GM23338 (cell line): ENCODE measurements at regions not wholly inside any gene's neighbourhood (a gene's known extent, or its start where the extent isn't known, plus 50 kb on each side); places are given as distances from the start of the nearest gene placed in this dataset.

Experiments used
- ATAC-seq: fragments of 200-7000 bp; cut with Tn5 transposase; 3 replicates; pipeline ENCODE4 v1.9.1; 2020
- DNase-seq: peaks from one replicate; pipeline ENCODE4 v3.0.0-alpha.2; 2015; ENCODE audit warnings: low spot score
- H2AFZ ChIP-seq: fragments of 200-600 bp; sonication (generic); 2 replicates; pipeline ENCODE4 v1.8.0; 2016; ENCODE audit warnings: antibody characterized with exemption, mild to moderate bottlenecking, moderate library complexity
- H3F3A ChIP-seq: fragments of 200-600 bp; sonication (generic); replicated peaks from 2 replicates; pipeline ENCODE4 v1.8.0; 2017; ENCODE audit warnings: antibody characterized with exemption, mixed run types, low read depth
- H3K27ac ChIP-seq: fragments of 200-600 bp; sonication (generic); 2 replicates; pipeline ENCODE4 v1.6.1; 2016; ENCODE audit warnings: low read depth
- H3K27me3 ChIP-seq: fragments of 200-600 bp; sonication (generic); 2 replicates; pipeline ENCODE4 v1.8.0; 2016; ENCODE audit warnings: mild to moderate bottlenecking, mixed run types, moderate library complexity; ENCODE audit not compliant: insufficient read depth
- H3K36me3 ChIP-seq: fragments of 200-600 bp; sonication (generic); 2 replicates; pipeline ENCODE4 v1.8.0; 2016; ENCODE audit warnings: mild to moderate bottlenecking; ENCODE audit not compliant: insufficient read depth
- H3K4me1 ChIP-seq: fragments of 200-600 bp; sonication (generic); 2 replicates; pipeline ENCODE4 v1.8.0; 2016; ENCODE audit warnings: mild to moderate bottlenecking, moderate library complexity; ENCODE audit not compliant: insufficient read depth
- H3K4me2 ChIP-seq: fragments of 200-600 bp; sonication (generic); 2 replicates; pipeline ENCODE4 v1.7.1; 2017; ENCODE audit warnings: mixed run types
- H3K4me3 ChIP-seq: fragments of 200-600 bp; sonication (generic); 2 replicates; pipeline ENCODE4 v1.6.1; 2016; ENCODE audit warnings: mixed run types
- H3K79me2 ChIP-seq: fragments of 200-600 bp; sonication (generic); replicated peaks from 2 replicates; pipeline ENCODE4 v1.8.0; 2017; ENCODE audit warnings: mild to moderate bottlenecking; ENCODE audit not compliant: insufficient read depth
- H3K9me2 ChIP-seq: fragments of 200-600 bp; sonication (generic); 2 replicates; pipeline ENCODE4 v1.8.0; 2017; ENCODE audit not compliant: insufficient read depth
- H4K20me1 ChIP-seq: fragments of 200-600 bp; sonication (generic); replicated peaks from 2 replicates; pipeline ENCODE4 v1.8.0; 2017; ENCODE audit warnings: mild to moderate bottlenecking; ENCODE audit not compliant: insufficient read depth
- H3K27ac Mint-ChIP-seq: 2 replicates; pipeline ENCODE4 v1.8.0; 2020; ENCODE audit warnings: inconsistent platforms, mild to moderate bottlenecking, moderate library complexity, mixed read lengths
- H3K27me3 Mint-ChIP-seq: 3 replicates; pipeline ENCODE4 v1.8.0; 2022; ENCODE audit warnings: low read depth, mild to moderate bottlenecking, moderate library complexity, mixed read lengths, inconsistent platforms; ENCODE audit not compliant: insufficient read depth, poor library complexity
- H3K36me3 Mint-ChIP-seq: 3 replicates; pipeline ENCODE4 v1.8.0; 2021; ENCODE audit warnings: low read depth, mild to moderate bottlenecking, inconsistent platforms, moderate library complexity, mixed read lengths
- H3K4me1 Mint-ChIP-seq: 3 replicates; pipeline ENCODE4 v1.8.0; 2020; ENCODE audit warnings: mild to moderate bottlenecking, inconsistent platforms, mixed read lengths
- H3K4me3 Mint-ChIP-seq: 3 replicates; pipeline ENCODE4 v1.8.0; 2021; ENCODE audit warnings: moderate library complexity, mild to moderate bottlenecking, inconsistent platforms, mixed read lengths
- H3K9me3 Mint-ChIP-seq: 3 replicates; pipeline ENCODE4 v1.8.0; 2020; ENCODE audit warnings: moderate library complexity, mild to moderate bottlenecking, inconsistent platforms, mixed read lengths
- CREB1 ChIP-seq: fragments of 250-450 bp; sonication (Bioruptor Pico); IDR thresholded peaks from 2 replicates; pipeline ENCODE4 v1.5.0; 2020; ENCODE audit warnings: low read depth, mild to moderate bottlenecking, moderate library complexity
- EZH2 ChIP-seq: fragments of 200-600 bp; sonication (generic); IDR thresholded peaks from one replicate; pipeline ENCODE4 v1.8.0; 2017; ENCODE audit warnings: antibody characterized with exemption, mild to moderate bottlenecking, low read depth; ENCODE audit not compliant: unreplicated experiment
- EZH2phosphoT487 ChIP-seq: fragments of 200-600 bp; sonication (generic); IDR thresholded peaks from one replicate; pipeline ENCODE4 v1.8.1; 2018; ENCODE audit warnings: antibody characterized with exemption; ENCODE audit not compliant: unreplicated experiment
- JUNB ChIP-seq: IDR thresholded peaks from one replicate; pipeline ENCODE4 v1.6.1; 2016; ENCODE audit warnings: antibody characterized with exemption; ENCODE audit not compliant: unreplicated experiment
- NANOG ChIP-seq: IDR thresholded peaks from 2 replicates; pipeline ENCODE4 v1.6.1; 2016; ENCODE audit warnings: antibody characterized with exemption, borderline replicate concordance
- POLR2AphosphoS5 ChIP-seq: IDR thresholded peaks from 2 replicates; pipeline ENCODE4 v1.6.1; 2016; ENCODE audit warnings: antibody characterized with exemption, low read depth
- STAT1 ChIP-seq: IDR thresholded peaks from one replicate; pipeline ENCODE4 v1.6.1; 2016; ENCODE audit warnings: antibody characterized with exemption; ENCODE audit not compliant: unreplicated experiment
- ZNF114 ChIP-seq: fragments of 250-450 bp; sonication (Bioruptor Pico); IDR thresholded peaks from 2 replicates; pipeline ENCODE4 v1.5.0; 2020; ENCODE audit warnings: mild to moderate bottlenecking, moderate library complexity
- ZNF331 ChIP-seq: fragments of 250-450 bp; sonication (Bioruptor Pico); IDR thresholded peaks from 2 replicates; pipeline ENCODE4 v1.5.0; 2020; ENCODE audit warnings: low read depth, mild to moderate bottlenecking, moderate library complexity
- TF ChIP-seq, protein P1 (sequence below): fragments of 250-450 bp; sonication (Bioruptor Pico); IDR thresholded peaks from 2 replicates; pipeline ENCODE4 v1.5.0; 2020; ENCODE audit warnings: mild to moderate bottlenecking, moderate library complexity
- TF ChIP-seq, protein P2 (sequence below): IDR thresholded peaks from one replicate; pipeline ENCODE4 v1.6.1; 2018; ENCODE audit warnings: antibody characterized with exemption; ENCODE audit not compliant: unreplicated experiment
- TF ChIP-seq, protein P3 (sequence below): IDR thresholded peaks from 2 replicates; pipeline ENCODE4 v1.6.1; 2016; ENCODE audit warnings: antibody characterized with exemption

DNA sequence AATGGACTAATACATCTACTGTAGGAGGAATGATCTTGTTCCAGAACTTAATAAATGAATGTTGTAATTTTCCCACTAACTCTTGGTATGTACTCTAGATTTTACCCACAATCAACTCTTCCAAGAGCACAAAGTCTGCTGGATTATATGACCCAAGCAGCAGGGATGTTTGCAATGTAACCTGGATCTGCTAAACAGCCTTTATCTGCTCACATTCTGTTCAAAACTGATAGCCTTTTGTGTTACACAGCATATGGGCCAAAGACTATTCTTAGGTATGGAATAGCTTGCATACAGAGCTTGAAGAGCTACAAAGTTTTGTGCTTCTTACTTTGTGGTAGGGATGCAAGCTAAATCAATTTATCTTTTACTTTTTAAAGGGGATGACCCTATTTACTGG lies 213.7 kb upstream of the DCN start (continued):
- TF ChIP-seq, protein P1, sequence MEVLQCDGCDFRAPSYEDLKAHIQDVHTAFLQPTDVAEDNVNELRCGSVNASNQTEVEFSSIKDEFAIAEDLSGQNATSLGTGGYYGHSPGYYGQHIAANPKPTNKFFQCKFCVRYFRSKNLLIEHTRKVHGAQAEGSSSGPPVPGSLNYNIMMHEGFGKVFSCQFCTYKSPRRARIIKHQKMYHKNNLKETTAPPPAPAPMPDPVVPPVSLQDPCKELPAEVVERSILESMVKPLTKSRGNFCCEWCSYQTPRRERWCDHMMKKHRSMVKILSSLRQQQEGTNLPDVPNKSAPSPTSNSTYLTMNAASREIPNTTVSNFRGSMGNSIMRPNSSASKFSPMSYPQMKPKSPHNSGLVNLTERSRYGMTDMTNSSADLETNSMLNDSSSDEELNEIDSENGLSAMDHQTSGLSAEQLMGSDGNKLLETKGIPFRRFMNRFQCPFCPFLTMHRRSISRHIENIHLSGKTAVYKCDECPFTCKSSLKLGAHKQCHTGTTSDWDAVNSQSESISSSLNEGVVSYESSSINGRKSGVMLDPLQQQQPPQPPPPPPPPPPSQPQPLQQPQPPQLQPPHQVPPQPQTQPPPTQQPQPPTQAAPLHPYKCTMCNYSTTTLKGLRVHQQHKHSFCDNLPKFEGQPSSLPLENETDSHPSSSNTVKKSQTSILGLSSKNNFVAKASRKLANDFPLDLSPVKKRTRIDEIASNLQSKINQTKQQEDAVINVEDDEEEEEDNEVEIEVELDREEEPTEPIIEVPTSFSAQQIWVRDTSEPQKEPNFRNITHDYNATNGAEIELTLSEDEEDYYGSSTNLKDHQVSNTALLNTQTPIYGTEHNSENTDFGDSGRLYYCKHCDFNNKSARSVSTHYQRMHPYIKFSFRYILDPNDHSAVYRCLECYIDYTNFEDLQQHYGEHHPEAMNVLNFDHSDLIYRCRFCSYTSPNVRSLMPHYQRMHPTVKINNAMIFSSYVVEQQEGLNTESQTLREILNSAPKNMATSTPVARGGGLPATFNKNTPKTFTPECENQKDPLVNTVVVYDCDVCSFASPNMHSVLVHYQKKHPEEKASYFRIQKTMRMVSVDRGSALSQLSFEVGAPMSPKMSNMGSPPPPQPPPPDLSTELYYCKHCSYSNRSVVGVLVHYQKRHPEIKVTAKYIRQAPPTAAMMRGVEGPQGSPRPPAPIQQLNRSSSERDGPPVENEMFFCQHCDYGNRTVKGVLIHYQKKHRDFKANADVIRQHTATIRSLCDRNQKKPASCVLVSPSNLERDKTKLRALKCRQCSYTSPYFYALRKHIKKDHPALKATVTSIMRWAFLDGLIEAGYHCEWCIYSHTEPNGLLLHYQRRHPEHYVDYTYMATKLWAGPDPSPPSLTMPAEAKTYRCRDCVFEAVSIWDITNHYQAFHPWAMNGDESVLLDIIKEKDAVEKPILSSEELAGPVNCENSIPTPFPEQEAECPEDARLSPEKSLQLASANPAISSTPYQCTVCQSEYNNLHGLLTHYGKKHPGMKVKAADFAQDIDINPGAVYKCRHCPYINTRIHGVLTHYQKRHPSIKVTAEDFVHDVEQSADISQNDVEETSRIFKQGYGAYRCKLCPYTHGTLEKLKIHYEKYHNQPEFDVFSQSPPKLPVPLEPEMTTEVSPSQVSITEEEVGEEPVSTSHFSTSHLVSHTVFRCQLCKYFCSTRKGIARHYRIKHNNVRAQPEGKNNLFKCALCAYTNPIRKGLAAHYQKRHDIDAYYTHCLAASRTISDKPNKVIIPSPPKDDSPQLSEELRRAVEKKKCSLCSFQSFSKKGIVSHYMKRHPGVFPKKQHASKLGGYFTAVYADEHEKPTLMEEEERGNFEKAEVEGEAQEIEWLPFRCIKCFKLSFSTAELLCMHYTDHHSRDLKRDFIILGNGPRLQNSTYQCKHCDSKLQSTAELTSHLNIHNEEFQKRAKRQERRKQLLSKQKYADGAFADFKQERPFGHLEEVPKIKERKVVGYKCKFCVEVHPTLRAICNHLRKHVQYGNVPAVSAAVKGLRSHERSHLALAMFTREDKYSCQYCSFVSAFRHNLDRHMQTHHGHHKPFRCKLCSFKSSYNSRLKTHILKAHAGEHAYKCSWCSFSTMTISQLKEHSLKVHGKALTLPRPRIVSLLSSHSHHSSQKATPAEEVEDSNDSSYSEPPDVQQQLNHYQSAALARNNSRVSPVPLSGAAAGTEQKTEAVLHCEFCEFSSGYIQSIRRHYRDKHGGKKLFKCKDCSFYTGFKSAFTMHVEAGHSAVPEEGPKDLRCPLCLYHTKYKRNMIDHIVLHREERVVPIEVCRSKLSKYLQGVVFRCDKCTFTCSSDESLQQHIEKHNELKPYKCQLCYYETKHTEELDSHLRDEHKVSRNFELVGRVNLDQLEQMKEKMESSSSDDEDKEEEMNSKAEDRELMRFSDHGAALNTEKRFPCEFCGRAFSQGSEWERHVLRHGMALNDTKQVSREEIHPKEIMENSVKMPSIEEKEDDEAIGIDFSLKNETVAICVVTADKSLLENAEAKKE (CRISPR knock-in tag): no peak

DNA sequence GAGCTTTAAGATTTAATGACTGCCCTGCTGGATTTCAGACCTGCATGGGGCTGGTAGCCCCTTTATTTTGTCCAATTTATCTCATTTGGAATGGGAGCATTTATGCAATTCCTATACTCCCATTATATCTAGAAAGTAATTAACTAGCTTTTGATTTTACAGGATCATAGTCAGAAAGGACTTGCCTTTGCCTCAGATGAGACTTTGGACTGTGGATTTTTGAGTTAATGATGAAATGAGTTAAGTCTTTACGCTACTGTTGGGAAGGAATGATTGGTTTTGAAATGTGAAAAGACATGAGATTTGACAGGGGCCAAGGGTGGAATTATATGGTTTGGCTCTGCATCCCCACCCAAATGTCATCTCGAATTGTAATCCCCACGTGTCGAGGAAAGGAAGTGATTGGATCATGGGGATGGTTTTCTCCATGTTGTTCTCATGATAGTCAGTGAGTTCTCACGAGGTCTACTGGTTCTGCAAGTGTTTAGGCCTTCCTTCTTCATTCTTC lies 213.1 kb upstream of the DCN start:
- H4K20me1 ChIP-seq: no peaks in the 10 kb centered on the region
- no peak overlapping the region for H3K4me2 ChIP-seq
- H3K36me3 Mint-ChIP-seq: peaks cover 21% of the 10 kb centered on the region
- TF ChIP-seq NANOG: no peak
- TF ChIP-seq ZNF114 (CRISPR knock-in tag): no peak
- TF ChIP-seq, protein P2, sequence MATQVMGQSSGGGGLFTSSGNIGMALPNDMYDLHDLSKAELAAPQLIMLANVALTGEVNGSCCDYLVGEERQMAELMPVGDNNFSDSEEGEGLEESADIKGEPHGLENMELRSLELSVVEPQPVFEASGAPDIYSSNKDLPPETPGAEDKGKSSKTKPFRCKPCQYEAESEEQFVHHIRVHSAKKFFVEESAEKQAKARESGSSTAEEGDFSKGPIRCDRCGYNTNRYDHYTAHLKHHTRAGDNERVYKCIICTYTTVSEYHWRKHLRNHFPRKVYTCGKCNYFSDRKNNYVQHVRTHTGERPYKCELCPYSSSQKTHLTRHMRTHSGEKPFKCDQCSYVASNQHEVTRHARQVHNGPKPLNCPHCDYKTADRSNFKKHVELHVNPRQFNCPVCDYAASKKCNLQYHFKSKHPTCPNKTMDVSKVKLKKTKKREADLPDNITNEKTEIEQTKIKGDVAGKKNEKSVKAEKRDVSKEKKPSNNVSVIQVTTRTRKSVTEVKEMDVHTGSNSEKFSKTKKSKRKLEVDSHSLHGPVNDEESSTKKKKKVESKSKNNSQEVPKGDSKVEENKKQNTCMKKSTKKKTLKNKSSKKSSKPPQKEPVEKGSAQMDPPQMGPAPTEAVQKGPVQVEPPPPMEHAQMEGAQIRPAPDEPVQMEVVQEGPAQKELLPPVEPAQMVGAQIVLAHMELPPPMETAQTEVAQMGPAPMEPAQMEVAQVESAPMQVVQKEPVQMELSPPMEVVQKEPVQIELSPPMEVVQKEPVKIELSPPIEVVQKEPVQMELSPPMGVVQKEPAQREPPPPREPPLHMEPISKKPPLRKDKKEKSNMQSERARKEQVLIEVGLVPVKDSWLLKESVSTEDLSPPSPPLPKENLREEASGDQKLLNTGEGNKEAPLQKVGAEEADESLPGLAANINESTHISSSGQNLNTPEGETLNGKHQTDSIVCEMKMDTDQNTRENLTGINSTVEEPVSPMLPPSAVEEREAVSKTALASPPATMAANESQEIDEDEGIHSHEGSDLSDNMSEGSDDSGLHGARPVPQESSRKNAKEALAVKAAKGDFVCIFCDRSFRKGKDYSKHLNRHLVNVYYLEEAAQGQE: no peak
- TF ChIP-seq ZNF331: no peak
- TF ChIP-seq, protein P3, sequence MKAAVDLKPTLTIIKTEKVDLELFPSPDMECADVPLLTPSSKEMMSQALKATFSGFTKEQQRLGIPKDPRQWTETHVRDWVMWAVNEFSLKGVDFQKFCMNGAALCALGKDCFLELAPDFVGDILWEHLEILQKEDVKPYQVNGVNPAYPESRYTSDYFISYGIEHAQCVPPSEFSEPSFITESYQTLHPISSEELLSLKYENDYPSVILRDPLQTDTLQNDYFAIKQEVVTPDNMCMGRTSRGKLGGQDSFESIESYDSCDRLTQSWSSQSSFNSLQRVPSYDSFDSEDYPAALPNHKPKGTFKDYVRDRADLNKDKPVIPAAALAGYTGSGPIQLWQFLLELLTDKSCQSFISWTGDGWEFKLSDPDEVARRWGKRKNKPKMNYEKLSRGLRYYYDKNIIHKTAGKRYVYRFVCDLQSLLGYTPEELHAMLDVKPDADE: no peak
- no peak for TF ChIP-seq STAT1
- no peak for TF ChIP-seq POLR2AphosphoS5
- no peak for TF ChIP-seq EZH2
- TF ChIP-seq JUNB: no peak
- TF ChIP-seq EZH2phosphoT487: no peak
- TF ChIP-seq CREB1 (CRISPR knock-in tag): no peak

More for the DNA sequence above, 213.1 kb upstream of the DCN start:
- DNase-seq (no peak), ATAC-seq (no peak)
- no peak overlapping the region for H3K27ac ChIP-seq
- H3K4me3 ChIP-seq: no peak overlapping the region
- Mint-ChIP-seq H3K4me1 (no peaks in the 10 kb centered on the region; the same call in 2 of the 3 replicates), H3K4me3 (no peak overlapping the region), H3K27me3 (no peaks in the 10 kb centered on the region), H3K27ac (no peak overlapping the region), H3K9me3 (peaks cover 25% of the 10 kb centered on the region)
- H3F3A ChIP-seq: no peaks in the 10 kb centered on the region
- H2AFZ ChIP-seq: no peak overlapping the region
- no peaks in the 10 kb centered on the region for H3K4me1 ChIP-seq
- peaks cover 19% of the 10 kb centered on the region for H3K9me2 ChIP-seq
- no peaks in the 10 kb centered on the region for H3K27me3 ChIP-seq
- H3K36me3 ChIP-seq: no peaks in the 10 kb centered on the region
- H3K79me2 ChIP-seq: no peaks in the 10 kb centered on the region
